Kidney (tissue), 13 donors: ENCODE measurements at regions not wholly inside any gene's neighbourhood (a gene's known extent, or its start where the extent isn't known, plus 50 kb on each side); places are given as distances from the start of the nearest gene placed in this dataset.

ENCODE experiments used
- DNase-seq, 5 donors: peaks; one replicate each; pipeline ENCODE4 v3.0.0-alpha.2; 2013 to 2020
- FAIRE-seq: peaks from 2 replicates; lab custom pipeline; 2012; peaks lifted over from hg19 to GRCh38; lab: Jason Lieb, UNC
- H3K27ac ChIP-seq, 2 donors: one replicate each; pipeline ENCODE4 v1.7.0; 2013; ENCODE audit warnings: low read depth in 2 of 2, low read length in 2 of 2, inconsistent platforms in 1 of 2
- H3K27me3 ChIP-seq: one replicate; pipeline ENCODE4 v1.7.1; 2013; ENCODE audit warnings: low read length, inconsistent platforms; ENCODE audit not compliant: control insufficient read depth, insufficient read depth
- H3K36me3 ChIP-seq, 3 donors: one replicate each; pipeline versions ENCODE4 v1.7.0 to v1.7.1; 2013; ENCODE audit warnings: low read length in 3 of 3, control low read depth in 1 of 3, inconsistent platforms in 1 of 3; ENCODE audit not compliant: insufficient read depth in 3 of 3, control insufficient read depth in 2 of 3
- H3K4me1 ChIP-seq, 3 donors: one replicate each; pipeline versions ENCODE4 v1.7.0 to v1.7.1; 2013; ENCODE audit warnings: low read length in 3 of 3, inconsistent platforms in 1 of 3, low read depth in 1 of 3; ENCODE audit not compliant: control insufficient read depth in 2 of 3, insufficient read depth in 2 of 3
- H3K4me3 ChIP-seq, 3 donors: one replicate each; pipeline versions ENCODE4 v1.7.0 to v1.8.1; 2013; ENCODE audit warnings: low read length in 3 of 3, control low read depth in 1 of 3, inconsistent platforms in 1 of 3
- H3K9ac ChIP-seq, 3 donors: one replicate each; pipeline versions ENCODE4 v1.7.0 to v1.7.1; 2013; ENCODE audit warnings: low read length in 3 of 3, control low read depth in 1 of 3, inconsistent platforms in 1 of 3
- H3K9me3 ChIP-seq, 3 donors: one replicate each; pipeline versions ENCODE4 v1.7.0 to v1.7.1; 2013; ENCODE audit warnings: low read length in 3 of 3, control low read depth in 1 of 3, inconsistent platforms in 1 of 3; ENCODE audit not compliant: control insufficient read depth in 2 of 3, insufficient read depth in 1 of 3
- intact Hi-C: fragments of 100-400 bp; cut with DNase I; formaldehyde crosslinking; loops from one replicate; pipeline ENCODE4 v1.11.1; 2022
- TF ChIP-seq, protein P1 (sequence below): IDR thresholded peaks from 3 replicates; pipeline ENCODE4 v1.5.1; 2012; ENCODE audit warnings: mild to moderate bottlenecking, moderate library complexity, borderline replicate concordance; ENCODE audit not compliant: insufficient read depth; ENCODE audit errors: extremely low read depth
- donor health status: control.
- donor health status: control.
- donor health status: control.
- donor health status: control.
- donor health status: control.
- donor health status: DM: yes; HTN: yes; CAD: no.
- donor health status: Normal renal cell carcinoma (clear cell type).

DNA sequence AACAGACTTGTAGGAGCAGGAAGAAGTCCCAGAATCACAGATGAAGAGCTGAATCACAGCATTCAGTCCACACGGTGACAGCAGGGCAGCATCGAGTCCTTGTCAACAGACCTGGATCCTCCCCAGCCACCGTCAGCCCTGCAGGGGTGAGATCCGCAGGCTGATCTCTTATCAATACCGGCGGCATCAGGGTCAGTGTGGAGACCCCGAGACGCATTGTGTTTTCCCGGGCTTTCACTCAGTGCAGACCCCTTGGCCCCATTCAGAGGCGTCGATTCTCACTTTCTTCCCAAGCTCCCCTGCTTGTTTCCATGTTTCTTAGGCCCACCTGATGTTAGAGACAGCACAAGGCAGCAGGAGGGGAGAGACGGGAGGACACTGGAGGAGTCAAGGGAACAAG lies 609.6 kb downstream of the PTPRU start:
- Histone ChIP-seq H3K9ac (no peak overlapping the region), H3K9me3 (peaks cover 0 to 9% (median 0%) of the 10 kb centered on the region in 3 donors), H3K36me3 (no peaks in the 10 kb centered on the region), H3K27ac (no peak overlapping the region), H3K27me3 (no peaks in the 10 kb centered on the region), H3K4me1 (no peaks in the 10 kb centered on the region), H3K4me3 (no peak overlapping the region)
- intact Hi-C loops = no loop called here
- DNase-seq (no peak), FAIRE-seq (no peak)
- TF ChIP-seq, protein P1, sequence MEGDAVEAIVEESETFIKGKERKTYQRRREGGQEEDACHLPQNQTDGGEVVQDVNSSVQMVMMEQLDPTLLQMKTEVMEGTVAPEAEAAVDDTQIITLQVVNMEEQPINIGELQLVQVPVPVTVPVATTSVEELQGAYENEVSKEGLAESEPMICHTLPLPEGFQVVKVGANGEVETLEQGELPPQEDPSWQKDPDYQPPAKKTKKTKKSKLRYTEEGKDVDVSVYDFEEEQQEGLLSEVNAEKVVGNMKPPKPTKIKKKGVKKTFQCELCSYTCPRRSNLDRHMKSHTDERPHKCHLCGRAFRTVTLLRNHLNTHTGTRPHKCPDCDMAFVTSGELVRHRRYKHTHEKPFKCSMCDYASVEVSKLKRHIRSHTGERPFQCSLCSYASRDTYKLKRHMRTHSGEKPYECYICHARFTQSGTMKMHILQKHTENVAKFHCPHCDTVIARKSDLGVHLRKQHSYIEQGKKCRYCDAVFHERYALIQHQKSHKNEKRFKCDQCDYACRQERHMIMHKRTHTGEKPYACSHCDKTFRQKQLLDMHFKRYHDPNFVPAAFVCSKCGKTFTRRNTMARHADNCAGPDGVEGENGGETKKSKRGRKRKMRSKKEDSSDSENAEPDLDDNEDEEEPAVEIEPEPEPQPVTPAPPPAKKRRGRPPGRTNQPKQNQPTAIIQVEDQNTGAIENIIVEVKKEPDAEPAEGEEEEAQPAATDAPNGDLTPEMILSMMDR = no peak

DNA sequence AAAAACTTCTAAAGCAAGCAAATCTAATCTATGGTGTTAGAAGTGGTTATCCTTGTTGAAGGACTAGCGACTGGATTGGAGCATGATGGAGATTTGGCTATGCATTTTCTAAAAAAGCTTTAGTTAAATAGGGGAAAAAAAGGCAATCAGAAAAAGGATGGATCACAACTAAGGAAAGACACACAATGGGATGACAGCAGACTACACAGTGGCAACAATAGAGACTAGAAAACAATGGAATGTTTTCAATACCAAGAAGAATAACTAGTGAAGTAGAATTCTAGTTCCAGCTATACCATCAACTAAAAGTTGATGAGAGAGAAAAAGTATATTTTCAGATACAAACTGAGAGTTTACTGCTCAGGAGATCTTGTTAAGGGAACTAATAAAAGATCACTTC lies 605.8 kb downstream of the PTPRU start:
- no peak for FAIRE-seq
- H3K4me3 ChIP-seq = no peak overlapping the region
- TF ChIP-seq, protein P1 = no peak
- H3K9me3 ChIP-seq = peaks cover 0 to 9% (median 0%) of the 10 kb centered on the region in 3 donors
- H3K9ac ChIP-seq = no peak overlapping the region
- no peak for DNase-seq
- no peaks in the 10 kb centered on the region for H3K36me3 ChIP-seq
- no peaks in the 10 kb centered on the region for H3K4me1 ChIP-seq
- no peak overlapping the region for H3K27ac ChIP-seq
- no peaks in the 10 kb centered on the region for H3K27me3 ChIP-seq
- intact Hi-C loops = no loop called here

DNA sequence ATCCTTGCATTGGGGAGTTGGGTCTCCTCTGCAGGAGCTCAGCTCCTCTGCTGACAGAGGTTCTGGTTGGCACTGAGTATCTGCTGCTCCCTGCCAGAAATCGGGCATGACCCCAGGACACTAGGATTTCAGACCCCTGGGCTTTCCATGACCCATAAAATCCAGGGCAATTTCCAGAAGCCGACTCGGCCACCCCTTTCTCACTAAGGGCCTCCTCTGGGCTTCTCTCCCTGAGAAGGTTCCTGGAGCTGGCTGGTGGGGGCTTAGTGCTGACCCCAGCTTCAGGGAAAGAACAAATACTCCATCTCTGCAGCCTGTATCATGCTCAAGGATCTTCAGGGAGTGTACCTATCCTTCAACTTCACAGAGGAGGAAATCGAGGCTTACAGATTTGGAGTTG lies 603.4 kb downstream of the PTPRU start:
- no peaks in the 10 kb centered on the region for H3K4me1 ChIP-seq
- DNase-seq (no peak), FAIRE-seq (no peak)
- TF ChIP-seq, protein P1 = no peak
- no peak overlapping the region for H3K9ac ChIP-seq
- no peak overlapping the region for H3K27ac ChIP-seq
- intact Hi-C loops = no loop called here
- no peaks in the 10 kb centered on the region for H3K27me3 ChIP-seq
- H3K9me3 ChIP-seq = peaks cover 0 to 9% (median 0%) of the 10 kb centered on the region in 3 donors
- H3K36me3 ChIP-seq = no peaks in the 10 kb centered on the region
- no peak overlapping the region for H3K4me3 ChIP-seq

DNA sequence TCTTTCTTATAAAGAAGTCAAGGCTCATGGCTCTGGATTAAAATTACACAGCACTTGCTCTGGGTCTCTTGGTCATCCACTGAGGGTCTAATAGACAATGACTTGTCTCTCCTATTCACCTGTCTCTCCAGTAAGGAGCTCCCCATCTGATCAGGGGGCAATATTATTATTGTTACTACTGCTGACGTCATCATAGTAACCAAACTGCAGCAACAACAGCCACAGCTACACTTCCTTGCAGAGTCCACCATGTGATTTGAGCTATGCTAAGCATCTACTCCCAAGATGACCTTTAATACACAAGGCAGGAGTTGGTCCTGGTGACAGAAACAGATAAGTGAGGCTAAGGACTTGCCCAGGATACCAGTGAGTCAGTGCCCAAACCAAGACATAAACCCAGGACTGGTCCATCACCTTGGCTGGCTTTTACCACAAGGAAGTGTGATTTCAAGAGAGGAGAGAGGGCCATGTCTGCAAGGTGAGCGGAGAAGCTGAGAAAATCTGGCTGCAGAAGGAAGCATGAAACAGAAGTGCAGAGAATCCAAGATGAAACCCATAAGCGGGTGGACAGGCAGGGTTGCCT lies 602.5 kb downstream of the PTPRU start:
- TF ChIP-seq, protein P1 = no peak
- H3K9me3 ChIP-seq = peaks cover 0 to 9% (median 0%) of the 10 kb centered on the region in 3 donors
- H3K36me3 ChIP-seq = no peaks in the 10 kb centered on the region
- H3K27ac ChIP-seq = no peak overlapping the region
- H3K27me3 ChIP-seq = no peaks in the 10 kb centered on the region
- no peaks in the 10 kb centered on the region for H3K4me1 ChIP-seq
- H3K9ac ChIP-seq = no peak overlapping the region
- no peak overlapping the region for H3K4me3 ChIP-seq
- intact Hi-C loops = no loop called here
- DNase-seq (no peak), FAIRE-seq (no peak)
